HepG2 (cell line): ENCODE measurements at regions not wholly inside any gene's neighbourhood (a gene's known extent, or its start where the extent isn't known, plus 50 kb on each side); places are given as distances from the start of the nearest gene placed in this dataset.

ENCODE experiments used
- ATAC-seq: fragments of 200-7000 bp; cut with Tn5 transposase; 3 replicates; pipeline ENCODE4 v1.9.1; 2020; ENCODE audit warnings: mild to moderate bottlenecking, moderate library complexity
- BruUV-seq: library from RNA; stranded (reverse); fragments of 400-500 nt; replicated peaks from 2 replicates; lab custom pipeline; 2021; lab: Mats Ljungman, UMichigan
- CTCF ChIA-PET: fragments of 300-600 bp; formaldehyde crosslinking; extraction: SDS; loops from one replicate; lab custom pipeline; 2021; ENCODE audit warnings: low total read pairs, inconsistent platforms, low intra/inter-chr PET ratio; lab: Yijun Ruan, JAX
- POLR2A ChIA-PET: fragments of 350-600 bp; sonication (Branson Sonifier 250); formaldehyde crosslinking; loops from one replicate; lab custom pipeline; 2020; ENCODE audit warnings: antibody characterized with exemption, inconsistent platforms; lab: Yijun Ruan, JAX
- DNase-seq: peaks from one replicate; pipeline ENCODE4 v3.0.0-alpha.2; 2015; ENCODE audit warnings: low spot score
- FAIRE-seq: peaks from 3 replicates; lab custom pipeline; 2011; peaks lifted over from hg19 to GRCh38; lab: Jason Lieb, UNC
- H2AFZ ChIP-seq: one replicate; pipeline ENCODE4 v1.6.1; 2011; ENCODE audit warnings: low read length, inconsistent platforms
- H3K27ac ChIP-seq: fragments of 300-600 bp; 3 replicates; pipeline ENCODE4 v1.8.0; 2011; ENCODE audit warnings: mixed run types, mild to moderate bottlenecking, mixed read lengths, low read length, inconsistent platforms; ENCODE audit not compliant: insufficient read depth; ENCODE audit errors: extremely low read length
- H3K27me3 ChIP-seq, 2 experiments: fragments of 200-600 bp in 1 of 2; 2 replicates in 1 of 2; 3 replicates in 1 of 2; pipeline versions ENCODE4 v1.6.0 to v1.8.0; 2011; ENCODE audit warnings: low read length in 2 of 2, mild to moderate bottlenecking in 2 of 2, moderate library complexity in 2 of 2, inconsistent platforms in 1 of 2; ENCODE audit not compliant: insufficient read depth in 2 of 2, control insufficient read depth in 1 of 2
- H3K36me3 ChIP-seq, 2 experiments: fragments of 200-600 bp in 1 of 2; replicated peaks in 1 of 2; 2 replicates in 1 of 2; 3 replicates in 1 of 2; pipeline versions ENCODE4 v1.5.1 to v1.8.0; 2011; ENCODE audit warnings: low read length in 2 of 2, inconsistent platforms in 1 of 2; ENCODE audit not compliant: insufficient read depth in 2 of 2, control insufficient read depth in 1 of 2
- H3K4me1 ChIP-seq: 2 replicates; pipeline ENCODE4 v1.5.1; 2012; ENCODE audit warnings: low read length, inconsistent platforms; ENCODE audit not compliant: insufficient read depth
- H3K4me2 ChIP-seq: 2 replicates; pipeline ENCODE4 v1.6.0; 2011; ENCODE audit warnings: low read depth, low read length, inconsistent platforms
- H3K4me3 ChIP-seq, 3 experiments: fragments of 200-600 bp in 1 of 3; sonication (generic), shearing (Covaris generic) in 1 of 3; replicated peaks in 1 of 3; 2 replicates each; pipeline ENCODE4 v1.5.1; 2011 to 2016; ENCODE audit warnings: low read length in 3 of 3, inconsistent platforms in 2 of 3, low read depth in 2 of 3, mild to moderate bottlenecking in 2 of 3, control low read depth in 1 of 3, mixed read lengths in 1 of 3; ENCODE audit not compliant: insufficient read depth in 1 of 3
- H3K79me2 ChIP-seq: one replicate; pipeline ENCODE4 v1.6.1; 2011; ENCODE audit warnings: low read length, inconsistent platforms; ENCODE audit not compliant: insufficient read depth
- H3K9ac ChIP-seq: 2 replicates; pipeline ENCODE4 v1.6.0; 2011; ENCODE audit warnings: mild to moderate bottlenecking, low read depth, low read length, inconsistent platforms; ENCODE audit not compliant: insufficient read depth
- H3K9me3 ChIP-seq: 2 replicates; pipeline ENCODE4 v1.5.1; 2012; ENCODE audit warnings: mild to moderate bottlenecking, low read length
- H4K20me1 ChIP-seq: 2 replicates; pipeline ENCODE4 v1.6.0; 2011; ENCODE audit warnings: inconsistent platforms, mild to moderate bottlenecking, low read length, moderate library complexity; ENCODE audit not compliant: insufficient read depth
- CREB3 ChIP-seq: sonication (generic); formaldehyde crosslinking; IDR thresholded peaks from 2 replicates; pipeline ENCODE4 v1.5.0; 2020; ENCODE audit warnings: missing genetic modification reagents
- DNMT1 ChIP-seq: sonication (generic); formaldehyde crosslinking; IDR thresholded peaks from 2 replicates; pipeline ENCODE4 v1.5.1; 2020; ENCODE audit warnings: mild to moderate bottlenecking, missing genetic modification reagents
- HMGA1 ChIP-seq: sonication (generic); formaldehyde crosslinking; conservative IDR thresholded peaks from 2 replicates; pipeline ENCODE4 v1.4.0; 2020; ENCODE audit warnings: missing genetic modification reagents
- MBD4 ChIP-seq: IDR thresholded peaks from 2 replicates; pipeline ENCODE4 v1.6.1; 2012; ENCODE audit warnings: low read length, inconsistent platforms, borderline replicate concordance
- ZFP41 ChIP-seq: sonication (generic); formaldehyde crosslinking; IDR thresholded peaks from 2 replicates; pipeline ENCODE4 v1.4.0; 2020; ENCODE audit warnings: mild to moderate bottlenecking, missing genetic modification reagents, borderline replicate concordance
- ZNF225 ChIP-seq: sonication (generic); formaldehyde crosslinking; IDR thresholded peaks from 2 replicates; pipeline ENCODE4 v1.4.0; 2020; ENCODE audit warnings: mild to moderate bottlenecking, missing genetic modification reagents
- ZNF891 ChIP-seq: sonication (generic); formaldehyde crosslinking; IDR thresholded peaks from 2 replicates; pipeline ENCODE4 v1.5.0; 2020; ENCODE audit warnings: mild to moderate bottlenecking, missing genetic modification reagents
- WGBS: methylation state at CpG from one replicate; pipeline ENCODE4 v1.1.6; 2017; ENCODE audit warnings: low lambda C conversion rate; 5-methylcytosine and 5-hydroxymethylcytosine counted together
- in situ Hi-C: cut with HindIII; loops from 2 replicates; pipeline ENCODE4 v1.10.0; 2017; ENCODE audit warnings: low pct_unique_long_range_greater_than_20kb; ENCODE audit not compliant: extremely low pct_ligation_motif_present
- intact Hi-C: fragments of 100-400 bp; cut with micrococcal nuclease; formaldehyde crosslinking; loops from one replicate; pipeline ENCODE4 v1.10.0; 2022; ENCODE audit not compliant: unreplicated experiment
- TF ChIP-seq, protein P1 (sequence below): fragments of 450-650 bp; IDR thresholded peaks from 2 replicates; pipeline ENCODE4 v1.6.1; 2016

GRCh38 chrX:56089376-56089775, 142.8 kb upstream of the KLF8 start (continued):
- TF ChIP-seq CREB3 (CRISPR knock-in tag): no peak
- TF ChIP-seq DNMT1: no peak
- no peak for TF ChIP-seq ZNF891

- Histone ChIP-seq H3K27me3 (no peaks in the 10 kb centered on the region), H3K4me3 (no peak overlapping the region), H3K9ac (no peak overlapping the region), H3K79me2 (no peaks in the 10 kb centered on the region), H3K36me3 (no peaks in the 10 kb centered on the region), H3K4me2 (no peak overlapping the region), H3K4me1 (no peaks in the 10 kb centered on the region), H4K20me1 (no peaks in the 10 kb centered on the region), H3K9me3 (no peaks in the 10 kb centered on the region), H2AFZ (no peak overlapping the region), H3K27ac (no peak overlapping the region)
- CTCF ChIA-PET: no interaction called here
- 37% methylated on average over 3 of the region's 3 CpGs for WGBS
- TF ChIP-seq ZNF225 (no peak), MBD4 (no peak), ZFP41 (CRISPR knock-in tag) (no peak), HMGA1 (CRISPR knock-in tag) (no peak)
- TF ChIP-seq, protein P1, sequence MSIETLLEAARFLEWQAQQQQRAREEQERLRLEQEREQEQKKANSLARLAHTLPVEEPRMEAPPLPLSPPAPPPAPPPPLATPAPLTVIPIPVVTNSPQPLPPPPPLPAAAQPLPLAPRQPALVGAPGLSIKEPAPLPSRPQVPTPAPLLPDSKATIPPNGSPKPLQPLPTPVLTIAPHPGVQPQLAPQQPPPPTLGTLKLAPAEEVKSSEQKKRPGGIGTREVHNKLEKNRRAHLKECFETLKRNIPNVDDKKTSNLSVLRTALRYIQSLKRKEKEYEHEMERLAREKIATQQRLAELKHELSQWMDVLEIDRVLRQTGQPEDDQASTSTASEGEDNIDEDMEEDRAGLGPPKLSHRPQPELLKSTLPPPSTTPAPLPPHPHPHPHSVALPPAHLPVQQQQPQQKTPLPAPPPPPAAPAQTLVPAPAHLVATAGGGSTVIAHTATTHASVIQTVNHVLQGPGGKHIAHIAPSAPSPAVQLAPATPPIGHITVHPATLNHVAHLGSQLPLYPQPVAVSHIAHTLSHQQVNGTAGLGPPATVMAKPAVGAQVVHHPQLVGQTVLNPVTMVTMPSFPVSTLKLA: no peak
- DNase-seq: no peak
- no peak for FAIRE-seq
- no peak for ATAC-seq
- intact Hi-C loops (no loop called here), in situ Hi-C loops (no loop called here)
- no TSS peak for BruUV-seq
- POLR2A ChIA-PET: no interaction called here
Observed at GRCh38 chrX:56099271-56099670, 132.9 kb upstream of the KLF8 start.
